B cell (primary cell): ENCODE measurements at regions not wholly inside any gene's neighbourhood (a gene's known extent, or its start where the extent isn't known, plus 50 kb on each side); places are given as distances from the start of the nearest gene placed in this dataset.

Experiments used
- ATAC-seq: fragments of 200-7000 bp; cut with Tn5 transposase; one replicate; pipeline ENCODE4 v1.10.0; 2021; ENCODE audit warnings: low read depth, mild to moderate bottlenecking, moderate number of reproducible peaks, moderate library complexity
- CTCF ChIA-PET: fragments of 350-600 bp; sonication (Branson Sonifier 250); formaldehyde crosslinking; loops from one replicate; lab custom pipeline; 2021; ENCODE audit warnings: antibody characterized with exemption, inconsistent platforms; lab: Charles Lee
- POLR2A ChIA-PET: fragments of 350-600 bp; sonication (Branson Sonifier 250); formaldehyde crosslinking; loops from one replicate; lab custom pipeline; 2021; ENCODE audit warnings: antibody characterized with exemption; lab: Charles Lee
- DNase-seq: peaks from one replicate; pipeline ENCODE4 v3.0.0; 2013
- H2AFZ ChIP-seq: 2 replicates; pipeline ENCODE4 v1.6.1; 2012; ENCODE audit warnings: mild to moderate bottlenecking, low read depth, low read length; ENCODE audit not compliant: insufficient read depth, poor library complexity, severe bottlenecking
- H3K27ac ChIP-seq, 2 donors: 1 replicate in 1 of 2; 2 replicates in 1 of 2; pipeline ENCODE4 v1.5.1; 2012 to 2013; ENCODE audit warnings: low read length in 2 of 2, mild to moderate bottlenecking in 2 of 2, moderate library complexity in 1 of 2
- H3K27me3 ChIP-seq, 4 experiments: fragments of 200-600 bp in 1 of 4; sonication (generic) in 1 of 4; replicated peaks in 1 of 4; 1 replicate in 2 of 4; 2 replicates in 2 of 4; pipeline versions ENCODE4 v1.6.1 to v1.7.0; 2013 to 2016; ENCODE audit warnings: low read length in 3 of 4, mild to moderate bottlenecking in 2 of 4, mixed read lengths in 1 of 4, moderate library complexity in 1 of 4; ENCODE audit not compliant: insufficient read depth in 4 of 4, control insufficient read depth in 3 of 4; ENCODE audit errors: control extremely low read depth in 1 of 4
- H3K36me3 ChIP-seq, 2 experiments: replicated peaks in 1 of 2; 1 replicate in 1 of 2; 2 replicates in 1 of 2; pipeline versions ENCODE4 v1.6.1 to v1.7.1; 2013; ENCODE audit warnings: low read length in 1 of 2; ENCODE audit not compliant: insufficient read depth in 2 of 2, control insufficient read depth in 1 of 2; ENCODE audit errors: control extremely low read depth in 1 of 2, extremely low read depth in 1 of 2
- H3K4me1 ChIP-seq, 2 donors: fragments of 200-600 bp in 1 of 2; sonication (generic) in 1 of 2; 1 replicate in 1 of 2; 2 replicates in 1 of 2; pipeline versions ENCODE4 v1.5.1 to v1.6.1; 2013 to 2017; ENCODE audit warnings: low read length in 2 of 2; ENCODE audit not compliant: control insufficient read depth in 2 of 2, insufficient read depth in 2 of 2
- H3K4me2 ChIP-seq: replicated peaks from 2 replicates; pipeline ENCODE3; 2012; ENCODE audit warnings: mild to moderate bottlenecking, low read depth, low read length; ENCODE audit not compliant: poor library complexity, severe bottlenecking
- H3K4me3 ChIP-seq, 5 experiments: fragments of 200-600 bp in 1 of 5; sonication (generic) in 1 of 5; 1 replicate in 3 of 5; 2 replicates in 2 of 5; pipeline versions ENCODE4 v1.5.1 to v1.7.0; 2011 to 2016; ENCODE audit warnings: low read length in 4 of 5, mild to moderate bottlenecking in 4 of 5, low read depth in 2 of 5, control low read depth in 1 of 5, moderate library complexity in 1 of 5; ENCODE audit not compliant: insufficient read depth in 1 of 5; ENCODE audit errors: control extremely low read depth in 1 of 5, extremely low read depth in 1 of 5
- H3K79me2 ChIP-seq: fragments of 200-600 bp; sonication (generic); one replicate; pipeline ENCODE4 v1.6.0; 2016; ENCODE audit warnings: low read length; ENCODE audit not compliant: control insufficient read depth, insufficient read depth
- H3K9ac ChIP-seq: fragments of 200-600 bp; sonication (generic); 2 replicates; pipeline ENCODE4 v1.6.1; 2017; ENCODE audit warnings: mild to moderate bottlenecking, low read length, moderate library complexity
- H3K9me3 ChIP-seq, 3 donors: one replicate each; pipeline versions ENCODE4 v1.6.1 to v1.7.1; 2013; ENCODE audit warnings: low read length in 2 of 3; ENCODE audit not compliant: control insufficient read depth in 2 of 3, insufficient read depth in 1 of 3; ENCODE audit errors: control extremely low read depth in 1 of 3
- H4K20me1 ChIP-seq: 2 replicates; pipeline ENCODE4 v1.6.0; 2012; ENCODE audit warnings: mild to moderate bottlenecking, low read length; ENCODE audit not compliant: insufficient read depth, control insufficient read depth, poor library complexity, severe bottlenecking
- H3K27ac Mint-ChIP-seq: one replicate; pipeline ENCODE4 v1.8.0; 2021; ENCODE audit warnings: mixed read lengths
- H3K27me3 Mint-ChIP-seq: one replicate; pipeline ENCODE4 v1.8.0; 2021; ENCODE audit warnings: mixed read lengths
- H3K4me1 Mint-ChIP-seq: one replicate; pipeline ENCODE4 v1.8.0; 2021; ENCODE audit warnings: mixed read lengths
- H3K4me3 Mint-ChIP-seq: one replicate; pipeline ENCODE4 v1.8.0; 2021; ENCODE audit warnings: mixed read lengths
- H3K9me3 Mint-ChIP-seq: one replicate; pipeline ENCODE4 v1.8.0; 2022; ENCODE audit warnings: mixed read lengths; ENCODE audit not compliant: insufficient read depth
- CTCF ChIP-seq: fragments of 200-600 bp; IDR thresholded peaks from one replicate; pipeline ENCODE4 v1.8.0; 2022; ENCODE audit warnings: antibody characterized with exemption, mild to moderate bottlenecking
- EZH2 ChIP-seq: IDR thresholded peaks from 2 replicates; pipeline ENCODE4 v1.6.1; 2012; ENCODE audit warnings: borderline replicate concordance, low read depth, mild to moderate bottlenecking, moderate library complexity, low read length; ENCODE audit not compliant: insufficient read depth, poor library complexity, severe bottlenecking
- WGBS: methylation state at CpG from one replicate; pipeline ENCODE4 v1.1.5; 2013; ENCODE audit warnings: missing lambda C conversion rate; ENCODE audit not compliant: insufficient coverage; 5-methylcytosine and 5-hydroxymethylcytosine counted together
- intact Hi-C: fragments of 100-400 bp; cut with micrococcal nuclease; formaldehyde crosslinking; loops from one replicate; pipeline ENCODE4 v1.10.0; 2022

GRCh38 chr7:134374291-134374690 lies 57.6 kb upstream of the SLC35B4 start:
- no peak for DNase-seq
- ATAC-seq: no peak
- Histone ChIP-seq H3K79me2 (no peaks in the 10 kb centered on the region), H3K27me3 (peaks cover 0 to 4% (median 2%) of the 10 kb centered on the region in 4 experiments), H3K4me2 (no peak overlapping the region), H3K9me3 (peaks cover 0 to 3% (median 0%) of the 10 kb centered on the region in 3 donors), H3K9ac (no peak overlapping the region), H3K4me3 (no peak overlapping the region), H3K4me1 (no peaks in the 10 kb centered on the region), H3K36me3 (no peaks in the 10 kb centered on the region), H2AFZ (no peak overlapping the region), H3K27ac (no peak overlapping the region), H4K20me1 (no peaks in the 10 kb centered on the region)
- Mint-ChIP-seq H3K27ac (no peak overlapping the region), H3K4me3 (no peak overlapping the region), H3K27me3 (peaks cover 13% of the 10 kb centered on the region), H3K9me3 (no peaks in the 10 kb centered on the region), H3K4me1 (peaks cover 1% of the 10 kb centered on the region)
- WGBS: no CpG with 5 or more reads among the region's 1 CpG
- intact Hi-C loops: no loop called here
- POLR2A ChIA-PET: no interaction called here
- CTCF ChIA-PET: interaction anchor here (0.8 kb wide), 1 partner anchor 16 kb away, joined by 3 read pairs; no protein-coding TSS in a partner anchor
- TF ChIP-seq CTCF: no peak
- no peak for TF ChIP-seq EZH2

DNA sequence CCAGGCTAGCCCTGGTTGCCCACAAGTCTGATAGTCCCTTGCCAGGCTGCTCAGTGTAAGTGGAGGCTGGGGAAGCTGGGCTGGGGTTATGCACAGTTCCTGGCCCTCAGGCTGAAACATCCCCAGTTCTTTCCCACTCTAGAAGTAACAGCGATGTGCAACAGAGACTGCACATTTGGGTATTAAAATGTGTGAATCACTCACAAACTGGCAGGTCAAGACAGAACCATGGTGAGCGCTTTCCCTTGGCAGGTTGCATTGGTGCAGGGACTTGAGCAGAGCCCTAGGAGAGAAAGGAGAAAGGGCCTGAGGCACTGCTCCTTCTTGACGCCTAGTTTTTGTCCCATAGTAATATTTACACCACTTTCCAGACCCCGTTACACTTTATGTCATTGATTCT lies 56.1 kb upstream of the SLC35B4 start:
- no peaks in the 10 kb centered on the region for H3K36me3 ChIP-seq
- Mint-ChIP-seq H3K27me3 (peaks cover 26% of the 10 kb centered on the region), H3K4me1 (no peaks in the 10 kb centered on the region), H3K4me3 (no peak overlapping the region), H3K9me3 (no peaks in the 10 kb centered on the region), H3K27ac (no peak overlapping the region)
- DNase-seq (no peak), ATAC-seq (no peak)
- no peaks in the 10 kb centered on the region for H3K4me1 ChIP-seq
- H3K27me3 ChIP-seq: peaks cover 0 to 6% (median 2%) of the 10 kb centered on the region in 4 experiments
- no peak overlapping the region for H3K9ac ChIP-seq
- no peak overlapping the region for H3K4me2 ChIP-seq
- H3K4me3 ChIP-seq: no peak overlapping the region
- H3K79me2 ChIP-seq: no peaks in the 10 kb centered on the region
- TF ChIP-seq CTCF: no peak
- TF ChIP-seq EZH2: no peak
- H4K20me1 ChIP-seq: no peaks in the 10 kb centered on the region
- no peaks in the 10 kb centered on the region for H3K9me3 ChIP-seq
- H3K27ac ChIP-seq: no peak overlapping the region
- intact Hi-C loops: no loop called here
- H2AFZ ChIP-seq: no peak overlapping the region
- 100% methylated on average over 2 of the region's 4 CpGs for WGBS
- ChIA-PET POLR2A (no interaction called here), CTCF (no interaction called here)
